Left ventricle myocardium superior (tissue), 1 donor: ENCODE measurements at regions not wholly inside any gene's neighbourhood (a gene's known extent, or its start where the extent isn't known, plus 50 kb on each side); places are given as distances from the start of the nearest gene placed in this dataset.

Experiments
- ATAC-seq: fragments of 200-7000 bp; cut with Tn5 transposase; one replicate; pipeline ENCODE4 v1.9.1; 2020; ENCODE audit warnings: mild to moderate bottlenecking, moderate library complexity
- DNase-seq: peaks from one replicate; pipeline ENCODE4 v3.0.0-alpha.2; 2020
- intact Hi-C: fragments of 100-400 bp; cut with micrococcal nuclease; formaldehyde crosslinking; loops from one replicate; pipeline ENCODE4 v1.11.0; 2022
- donor health status: DM: no; HTN: yes; CAD: no; lungs with severe emphysema.

- ATAC-seq = no peak
- intact Hi-C loops = no loop called here
- DNase-seq = peak; percentile 35
Measured at GRCh38 chr22:46061501-46062231, 84.7 kb upstream of the WNT7B start.

DNA sequence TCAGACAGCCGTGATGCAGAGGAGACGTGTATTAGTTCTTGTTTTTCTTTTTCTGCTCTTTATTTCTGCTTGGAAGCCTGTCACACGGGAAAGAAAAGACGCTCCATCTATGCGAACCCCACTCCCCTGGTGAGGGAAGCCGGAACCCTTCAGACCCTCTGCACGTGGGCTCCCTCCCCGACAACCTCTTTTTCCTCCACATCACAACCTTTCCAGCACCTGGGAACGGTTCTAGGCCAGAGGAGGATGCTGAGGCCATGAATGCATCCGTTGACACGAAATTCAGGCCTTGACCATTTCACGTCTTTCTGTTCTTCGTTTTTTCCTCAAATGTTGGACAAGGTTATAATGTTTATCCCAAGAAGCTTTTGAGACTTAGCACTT is 85.3 kb upstream of the WNT7B start:
- intact Hi-C loops = no loop called here
- ATAC-seq (no peak), DNase-seq (no peak)

DNA sequence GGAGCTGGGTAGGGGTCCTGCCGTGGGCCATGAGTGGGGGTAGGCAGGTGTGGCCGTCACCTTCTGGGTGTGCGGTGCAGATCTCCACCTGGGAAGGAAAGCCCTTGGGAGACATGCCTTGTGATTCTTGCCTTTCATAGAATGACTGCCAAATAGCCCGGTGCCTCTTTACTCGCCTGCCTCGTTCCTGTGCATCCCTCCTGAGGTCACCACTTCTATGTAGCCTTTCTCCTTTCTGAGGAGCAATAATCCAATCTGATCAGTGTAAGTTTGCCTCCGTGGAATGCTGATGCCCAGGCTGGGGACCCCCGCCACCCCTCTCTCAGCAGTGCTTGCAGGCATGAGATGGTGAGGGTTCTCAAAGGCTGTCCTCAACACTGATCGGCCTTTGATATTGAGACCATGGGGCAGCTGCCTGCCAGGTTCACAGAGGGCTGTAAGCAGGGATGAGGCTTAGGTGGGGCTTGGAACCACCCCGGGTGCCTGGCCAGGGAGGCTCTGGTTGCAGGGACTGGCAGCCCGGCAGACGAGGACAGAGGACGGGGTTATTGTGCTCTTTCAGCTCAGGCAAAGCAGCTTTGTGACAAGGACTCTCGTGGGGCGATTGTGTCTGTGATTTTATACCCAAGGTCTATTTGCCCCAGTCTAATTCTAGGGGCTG is 86.1 kb upstream of the WNT7B start:
- intact Hi-C loops = no loop called here
- DNase-seq (no peak), ATAC-seq (no peak)

GRCh38 chr22:46063846-46064227 is 86.5 kb upstream of the PPARA start:
- intact Hi-C loops = no loop called here
- DNase-seq (no peak), ATAC-seq (no peak)

DNA sequence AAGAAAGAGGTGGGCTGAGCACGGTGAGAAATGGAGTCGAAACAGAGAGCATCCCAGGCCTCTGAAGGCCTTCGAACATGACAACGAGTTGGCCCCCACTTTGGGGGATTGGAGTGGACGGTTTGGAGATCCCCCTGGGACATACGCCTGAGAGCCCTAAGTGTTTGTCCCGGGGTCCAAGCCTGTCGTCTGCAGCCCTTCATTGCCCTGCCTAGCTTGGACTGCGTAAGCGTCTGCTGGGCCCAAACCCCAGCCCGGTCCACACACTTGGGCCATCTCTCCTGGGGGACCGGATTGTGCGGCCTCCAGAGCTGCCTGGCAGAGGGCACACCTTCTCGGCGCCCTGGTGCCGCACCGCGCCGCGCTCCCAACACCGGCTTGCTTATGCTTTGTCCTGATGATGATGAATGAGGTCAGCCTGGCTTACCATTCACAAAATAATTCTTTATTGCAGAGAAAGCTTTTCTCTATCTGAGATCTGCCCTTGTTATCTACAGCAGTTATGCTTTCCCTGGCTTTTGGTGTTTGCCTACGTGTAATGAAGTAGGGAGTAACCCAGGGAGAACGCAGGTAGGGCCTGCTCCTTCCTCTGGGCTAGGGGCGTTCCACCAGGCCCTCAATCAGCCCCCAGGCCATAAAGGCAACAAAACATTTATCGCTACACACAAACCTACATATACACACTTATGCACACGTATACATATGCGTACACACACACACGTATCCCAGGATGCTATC is 85.9 kb upstream of the PPARA start:
- intact Hi-C loops = no loop called here
- peak; percentile 26 for ATAC-seq
- peak; percentile 38 for DNase-seq

DNA sequence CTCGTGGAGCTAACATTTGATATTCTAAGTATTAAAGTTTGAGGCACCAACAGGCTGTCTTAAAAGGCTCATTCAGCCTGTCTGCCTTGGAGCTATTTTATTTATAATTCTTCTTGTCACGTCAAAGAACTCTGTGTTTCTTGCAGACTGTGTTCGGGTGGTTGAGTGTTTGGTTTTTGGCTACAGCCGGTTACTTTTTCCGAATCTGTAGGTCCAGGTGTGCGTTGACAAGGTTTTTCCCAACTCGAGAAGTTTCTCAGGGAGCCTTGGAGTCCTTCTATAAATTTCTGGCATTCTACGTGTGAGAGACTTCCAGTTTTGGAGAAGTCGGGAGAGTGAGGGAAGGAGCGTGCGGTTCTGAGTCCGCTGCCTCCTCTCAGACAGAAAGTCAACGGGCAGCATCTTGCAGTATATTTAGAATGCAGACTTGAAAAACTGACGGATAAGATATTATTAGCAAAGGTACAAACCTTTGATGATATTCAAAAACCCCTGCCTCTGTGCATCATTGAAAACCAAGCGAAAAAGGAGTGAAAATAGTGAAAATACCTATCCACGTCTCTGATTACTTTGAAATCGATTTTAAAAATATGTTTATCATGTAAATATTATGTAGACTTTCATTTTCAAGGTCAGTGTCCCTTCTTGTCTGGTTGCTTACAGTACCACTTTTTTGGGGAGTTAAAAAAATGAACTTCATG is 85.2 kb upstream of the PPARA start:
- no peak for ATAC-seq
- DNase-seq = peak; percentile 28
- intact Hi-C loops = no loop called here

DNA sequence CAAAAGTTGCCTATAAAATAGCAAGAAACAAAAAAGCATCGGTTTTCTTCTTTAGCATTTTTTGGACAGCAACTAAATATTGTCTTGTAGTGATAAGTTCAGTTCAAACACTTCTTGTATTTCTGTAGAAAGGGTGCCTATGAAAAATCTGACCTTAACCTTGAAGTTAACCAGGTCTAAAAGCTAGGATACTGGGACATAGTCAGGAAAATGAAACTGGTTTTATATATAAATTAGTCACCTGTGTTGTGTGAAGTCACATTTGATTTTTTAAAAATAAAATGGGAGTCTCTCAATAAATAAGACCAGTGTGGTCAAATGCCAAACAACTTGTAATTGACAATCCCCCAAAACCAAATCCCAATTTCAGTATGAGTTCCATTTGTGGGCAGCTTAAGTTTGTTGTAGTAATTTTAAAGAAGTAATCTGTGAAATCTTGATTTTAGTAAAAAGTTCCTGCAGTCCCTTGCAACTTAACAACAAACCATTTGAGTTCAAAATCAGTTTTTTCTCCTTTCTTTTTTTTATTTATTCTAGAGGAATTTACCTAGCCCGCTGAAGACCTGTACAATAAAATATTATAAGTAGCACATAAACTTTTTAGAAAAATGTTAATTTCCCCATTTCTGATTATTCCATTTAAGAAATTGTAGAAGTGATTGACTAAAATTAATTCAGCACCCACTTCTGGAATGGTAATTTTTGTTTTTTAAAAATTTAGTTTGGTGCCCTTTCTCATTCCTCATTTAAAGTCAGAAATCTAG is 84.5 kb upstream of the PPARA start:
- ATAC-seq (no peak), DNase-seq (no peak)
- intact Hi-C loops = no loop called here

DNA sequence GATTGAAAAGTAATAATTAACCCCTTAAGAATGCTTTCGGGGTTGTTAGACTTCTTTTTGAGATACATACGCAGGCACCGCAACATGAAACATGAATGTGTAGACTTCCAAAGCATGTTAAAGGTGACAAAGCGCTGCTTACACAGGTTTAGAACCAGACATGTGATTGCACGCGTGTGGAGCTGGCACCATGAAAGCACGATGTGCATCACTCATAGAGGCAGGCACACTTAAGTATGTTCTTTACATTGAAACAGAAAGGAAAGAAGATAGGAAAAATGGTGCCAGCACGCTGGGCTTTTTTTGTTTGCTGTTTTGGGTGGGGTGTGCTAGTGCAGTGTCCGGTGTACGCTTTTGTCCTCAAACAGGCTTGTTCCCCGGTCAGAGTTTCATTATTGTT is 83.6 kb upstream of the PPARA start:
- ATAC-seq = no peak
- intact Hi-C loops = no loop called here
- DNase-seq = peak; percentile 27

GRCh38 chr22:46067159-46068111 is 82.9 kb upstream of the PPARA start:
- intact Hi-C loops = no loop called here
- peak; percentile 45 for DNase-seq
- no peak for ATAC-seq

- DNase-seq (no peak), ATAC-seq (no peak)
- intact Hi-C loops = no loop called here
Measured at GRCh38 chr22:46068181-46068592, 82.1 kb upstream of the PPARA start.

DNA sequence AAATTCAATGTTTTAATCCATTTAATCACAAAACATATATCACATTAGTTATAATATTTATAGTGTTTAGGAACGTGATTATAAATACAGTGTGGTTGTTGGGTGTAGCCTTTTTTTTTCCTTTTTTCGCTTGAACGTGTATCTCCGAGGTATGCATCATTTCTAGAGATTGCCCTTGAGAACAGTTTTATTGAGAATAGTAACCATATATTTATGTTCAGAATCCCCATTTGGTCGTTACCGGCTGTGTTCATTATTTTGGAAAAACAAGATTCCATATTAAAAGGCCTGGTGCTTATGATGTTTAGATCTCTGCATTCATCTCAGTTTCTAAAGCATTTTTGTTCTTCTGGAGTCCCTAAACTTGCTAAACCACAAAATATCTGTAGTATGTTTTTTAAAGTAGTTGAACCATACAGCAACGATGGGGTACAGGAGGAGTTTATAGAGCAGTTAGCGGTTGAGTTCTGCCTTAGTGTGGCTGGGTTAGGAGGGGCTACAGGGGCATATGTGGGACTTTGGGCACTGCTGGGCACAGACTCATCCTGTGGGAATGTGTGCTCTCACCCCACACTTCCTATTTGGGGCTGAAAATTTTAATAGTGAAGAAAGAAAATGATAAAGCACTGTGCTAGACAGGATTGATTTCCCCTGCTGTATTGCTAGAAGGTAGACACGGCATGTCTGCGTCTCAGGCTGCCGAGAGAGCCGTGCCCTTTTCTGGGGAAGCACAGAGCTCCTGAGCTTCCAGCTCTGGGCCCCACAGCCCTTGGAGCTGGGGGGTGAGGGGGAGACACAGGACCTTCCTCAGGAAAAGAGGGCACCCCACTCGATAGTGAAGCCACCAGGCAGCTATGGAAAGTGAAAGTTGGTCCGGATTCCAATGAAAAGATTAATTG is 81.5 kb upstream of the PPARA start:
- intact Hi-C loops = no loop called here
- ATAC-seq = no peak

GRCh38 chr22:46069521-46070214 is 80.7 kb upstream of the PPARA start:
- ATAC-seq (peak; percentile 44), DNase-seq (peak; percentile 88)
- intact Hi-C loops = no loop called here

More for the DNA sequence above, 81.5 kb upstream of the PPARA start:
- peak; percentile 45 for DNase-seq

- intact Hi-C loops = no loop called here
- DNase-seq = peak; percentile 90
- ATAC-seq = peak; percentile 53
Measured at GRCh38 chr22:46070215-46070802, 80.0 kb upstream of the PPARA start.

- ATAC-seq = peak; percentile 54
- intact Hi-C loops = no loop called here
Measured at GRCh38 chr22:46070803-46071450, 79.4 kb upstream of the PPARA start.

DNA sequence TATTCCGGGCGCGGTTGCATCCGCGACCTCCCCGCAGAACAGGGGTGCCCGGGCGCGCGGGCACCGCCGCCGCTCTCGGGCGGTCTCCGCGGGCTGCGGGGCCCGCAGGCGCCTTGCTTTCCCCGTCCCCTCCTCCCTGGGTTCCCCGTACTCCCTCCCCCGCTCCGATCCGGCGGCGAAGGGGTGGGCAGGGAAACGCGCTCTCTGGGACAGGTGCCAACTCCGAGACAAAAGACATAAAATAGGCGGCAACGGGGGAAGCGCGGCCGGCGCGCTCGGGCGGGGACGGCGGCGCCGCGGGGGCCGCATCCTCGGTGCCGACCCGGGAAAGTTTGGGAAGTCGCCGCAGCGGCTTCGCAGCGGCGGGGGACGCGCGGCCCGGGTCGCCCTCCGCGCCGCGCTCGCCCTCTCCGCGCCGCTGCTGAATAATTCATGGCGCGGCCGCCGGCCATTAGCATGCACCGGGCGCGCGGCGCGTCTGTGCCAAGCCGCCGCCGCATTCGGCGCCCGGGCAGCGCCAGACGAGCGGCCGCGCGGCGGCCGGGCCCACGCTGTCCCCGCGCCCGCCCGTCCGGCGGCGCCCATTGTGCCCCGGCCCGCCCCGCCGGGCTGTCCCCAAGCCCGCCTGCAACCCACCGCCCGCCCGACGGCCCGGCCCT is 78.7 kb upstream of the PPARA start:
- peak; percentile 94 for DNase-seq
- peak; percentile 45 for ATAC-seq
- intact Hi-C loops = no loop called here

More at GRCh38 chr22:46070803-46071450, 79.4 kb upstream of the PPARA start:
- DNase-seq = peak; percentile 88
